ENCODE measurements at regions not wholly inside any gene's neighbourhood (a gene's known extent, or its start where the extent isn't known, plus 50 kb on each side); places are given as distances from the start of the nearest gene placed in this dataset. TPM values are rescaled to one million over a fixed set of nuclear protein-coding genes. Genes with fewer than 3 reads are reported as not detected.
A peak's percentile ranks its signal among the peaks of the same experiment; 100 is the strongest.

- Histone ChIP-seq H4K91ac (ENCODE audit: low read length) (peak overlapping the region; percentile 66), H3K4me3 (ENCODE audit: insufficient read depth in 1 of 2, low read depth in 1 of 2, low read length in 2 of 2) (no peak overlapping the region), H3K4ac (ENCODE audit: low read depth in 1 of 2, low read length in 2 of 2) (no peak overlapping the region), H2BK12ac (ENCODE audit: low read length in 2 of 2) (no peak overlapping the region), H2BK5ac (ENCODE audit: low read depth, low read length, poor library complexity, severe bottlenecking) (no peak overlapping the region), H2BK15ac (ENCODE audit: low read depth, poor library complexity, severe bottlenecking) (no peak overlapping the region), H3K27ac (ENCODE audit: low read length, poor library complexity, severe bottlenecking) (no peak overlapping the region), H2AFZ (ENCODE audit: low read depth, low read length) (no peak overlapping the region), H3K23ac (ENCODE audit: low read length in 2 of 2) (no peak overlapping the region), H3K18ac (ENCODE audit: low read depth in 1 of 2, low read length in 2 of 2) (no peak overlapping the region), H3K4me2 (ENCODE audit: low read length, poor library complexity, severe bottlenecking) (no peak overlapping the region), H3K9me3 (ENCODE audit: control insufficient read depth, low read length) (no peaks in the 10 kb centered on the region), H3K4me1 (ENCODE audit: control insufficient read depth, insufficient read depth, low read depth, low read length) (no peaks in the 10 kb centered on the region), H3K9ac (ENCODE audit: low read length) (no peak overlapping the region), H3K79me1 (replicated peaks; ENCODE audit: low read length, poor library complexity, severe bottlenecking) (no peaks in the 10 kb centered on the region), H3K14ac (ENCODE audit: low read length in 2 of 2) (no peak overlapping the region), H2BK120ac (ENCODE audit: low read depth, low read length) (no peak overlapping the region), H3K27me3 (ENCODE audit: control insufficient read depth in 1 of 2, insufficient read depth in 1 of 2, low read length in 2 of 2) (no peaks in the 10 kb centered on the region), H2AK5ac (ENCODE audit: low read length, severe bottlenecking) (no peak overlapping the region), H3K36me3 (ENCODE audit: control insufficient read depth in 1 of 2, insufficient read depth in 2 of 2, low read depth in 1 of 2, low read length in 2 of 2) (no peaks in the 10 kb centered on the region), H4K8ac (ENCODE audit: low read length) (no peak overlapping the region)
- 78% methylated on average over 1 of the region's 2 CpGs for WGBS
- DNase-seq: no peak
Measured at GRCh38 chr17:10894220-10894619, 56.3 kb upstream of the PIRT start.

- Histone ChIP-seq H3K14ac (ENCODE audit: low read length in 2 of 2) (no peak overlapping the region), H3K4ac (ENCODE audit: low read depth in 1 of 2, low read length in 2 of 2) (no peak overlapping the region), H3K36me3 (ENCODE audit: control insufficient read depth in 1 of 2, insufficient read depth in 2 of 2, low read depth in 1 of 2, low read length in 2 of 2) (no peaks in the 10 kb centered on the region), H4K8ac (ENCODE audit: low read length) (no peak overlapping the region), H3K27ac (ENCODE audit: low read length, poor library complexity, severe bottlenecking) (no peak overlapping the region), H2BK120ac (ENCODE audit: low read depth, low read length) (no peak overlapping the region), H2AFZ (ENCODE audit: low read depth, low read length) (no peak overlapping the region), H3K23ac (ENCODE audit: low read length in 2 of 2) (no peak overlapping the region), H4K91ac (ENCODE audit: low read length) (no peak overlapping the region), H3K9ac (ENCODE audit: low read length) (no peak overlapping the region), H2AK5ac (ENCODE audit: low read length, severe bottlenecking) (no peak overlapping the region), H2BK12ac (ENCODE audit: low read length in 2 of 2) (no peak overlapping the region), H3K9me3 (ENCODE audit: control insufficient read depth, low read length) (no peaks in the 10 kb centered on the region), H3K18ac (ENCODE audit: low read depth in 1 of 2, low read length in 2 of 2) (no peak overlapping the region), H3K27me3 (ENCODE audit: control insufficient read depth in 1 of 2, insufficient read depth in 1 of 2, low read length in 2 of 2) (no peaks in the 10 kb centered on the region), H3K79me1 (replicated peaks; ENCODE audit: low read length, poor library complexity, severe bottlenecking) (no peaks in the 10 kb centered on the region), H3K4me2 (ENCODE audit: low read length, poor library complexity, severe bottlenecking) (no peak overlapping the region), H3K4me1 (ENCODE audit: control insufficient read depth, insufficient read depth, low read depth, low read length) (no peaks in the 10 kb centered on the region), H2BK15ac (ENCODE audit: low read depth, poor library complexity, severe bottlenecking) (no peak overlapping the region), H3K4me3 (ENCODE audit: insufficient read depth in 1 of 2, low read depth in 1 of 2, low read length in 2 of 2) (no peak overlapping the region), H2BK5ac (ENCODE audit: low read depth, low read length, poor library complexity, severe bottlenecking) (no peak overlapping the region)
- 70% methylated on average over 4 of the region's 4 CpGs for WGBS
- DNase-seq: no peak
Measured at GRCh38 chr17:10888858-10889257, 51.0 kb upstream of the PIRT start.

Small RNA genes in the stretch of these regions (small RNA-seq; reads per million reads assigned to genes)
- gene RN7SL601P (ENCODE audit: low read depth): not detected
